Upper lobe of left lung (tissue), 4 donors: ENCODE measurements at regions not wholly inside any gene's neighbourhood (a gene's known extent, or its start where the extent isn't known, plus 50 kb on each side); places are given as distances from the start of the nearest gene placed in this dataset.
"Not testable (repeated sequence)": the region's sequence is repeated elsewhere in the genome, so short reads cannot be mapped to it uniquely, and the experiment has no call there.

Source experiments
- CTCF ChIP-seq, 6 experiments: fragments of 450-650 bp in 4 of 6; fragments of 200-600 bp in 2 of 6; sonication (generic) in 2 of 6; IDR thresholded peaks; one replicate each; pipeline ENCODE4 v1.5.1; 2016 to 2019; ENCODE audit warnings: antibody characterized with exemption in 6 of 6
- EP300 ChIP-seq, 4 donors: sonication (generic); formaldehyde crosslinking; IDR thresholded peaks; one replicate each; pipeline ENCODE4 v1.5.1; 2017; ENCODE audit warnings: antibody characterized with exemption in 4 of 4, control low read depth in 2 of 4
- POLR2A ChIP-seq, 4 donors: fragments of 450-650 bp; IDR thresholded peaks; one replicate each; pipeline ENCODE4 v1.5.1; 2016 to 2017; ENCODE audit warnings: antibody characterized with exemption in 4 of 4, mild to moderate bottlenecking in 2 of 4
- POLR2AphosphoS5 ChIP-seq, 2 donors: sonication (generic); formaldehyde crosslinking; IDR thresholded peaks; one replicate each; pipeline ENCODE4 v1.5.1; 2017; ENCODE audit warnings: antibody characterized with exemption in 2 of 2

- TF ChIP-seq POLR2AphosphoS5, CTCF, EP300, POLR2A (IDR thresholded peaks at IDR 0.05): not testable (repeated sequence)
Observed at GRCh38 chr5:99521666-99522065, 592.9 kb upstream of the CHD1 start.
